ENCODE measurements at regions not wholly inside any gene's neighbourhood (a gene's known extent, or its start where the extent isn't known, plus 50 kb on each side); places are given as distances from the start of the nearest gene placed in this dataset.

- no peak overlapping the region for H3K27ac Mint-ChIP-seq
- Histone ChIP-seq H3K36me3 (ENCODE audit: control insufficient read depth, insufficient read depth, low read length) (no peaks in the 10 kb centered on the region), H3K9me3 (ENCODE audit: control insufficient read depth, low read length) (no peaks in the 10 kb centered on the region), H3K27me3 (ENCODE audit: control insufficient read depth, insufficient read depth, low read length, poor library complexity, severe bottlenecking) (no peaks in the 10 kb centered on the region), H3K27ac (ENCODE audit: low read depth, low read length) (no peak overlapping the region), H3K9ac (ENCODE audit: extremely low read depth, low read length, poor library complexity, severe bottlenecking) (no peak overlapping the region), H3K4me3 (ENCODE audit: low read length) (no peak overlapping the region), H3K4me1 (ENCODE audit: control insufficient read depth, insufficient read depth, low read length) (peaks cover 15% of the 10 kb centered on the region)
- no peaks in the 10 kb centered on the region for H3K36me3 Mint-ChIP-seq (ENCODE audit: low read depth)
- TF ChIP-seq, protein P1, sequence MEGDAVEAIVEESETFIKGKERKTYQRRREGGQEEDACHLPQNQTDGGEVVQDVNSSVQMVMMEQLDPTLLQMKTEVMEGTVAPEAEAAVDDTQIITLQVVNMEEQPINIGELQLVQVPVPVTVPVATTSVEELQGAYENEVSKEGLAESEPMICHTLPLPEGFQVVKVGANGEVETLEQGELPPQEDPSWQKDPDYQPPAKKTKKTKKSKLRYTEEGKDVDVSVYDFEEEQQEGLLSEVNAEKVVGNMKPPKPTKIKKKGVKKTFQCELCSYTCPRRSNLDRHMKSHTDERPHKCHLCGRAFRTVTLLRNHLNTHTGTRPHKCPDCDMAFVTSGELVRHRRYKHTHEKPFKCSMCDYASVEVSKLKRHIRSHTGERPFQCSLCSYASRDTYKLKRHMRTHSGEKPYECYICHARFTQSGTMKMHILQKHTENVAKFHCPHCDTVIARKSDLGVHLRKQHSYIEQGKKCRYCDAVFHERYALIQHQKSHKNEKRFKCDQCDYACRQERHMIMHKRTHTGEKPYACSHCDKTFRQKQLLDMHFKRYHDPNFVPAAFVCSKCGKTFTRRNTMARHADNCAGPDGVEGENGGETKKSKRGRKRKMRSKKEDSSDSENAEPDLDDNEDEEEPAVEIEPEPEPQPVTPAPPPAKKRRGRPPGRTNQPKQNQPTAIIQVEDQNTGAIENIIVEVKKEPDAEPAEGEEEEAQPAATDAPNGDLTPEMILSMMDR (conservative IDR thresholded peaks at IDR 0.05) = peak; percentile 74
- peak; percentile 67 for DNase-seq
- peaks cover 32% of the 10 kb centered on the region for H3K4me1 Mint-ChIP-seq
- WGBS, 2 experiments (ENCODE audit: insufficient coverage in 1 of 2, insufficient read length in 1 of 2) = 90 to 98% methylated on average over 6 to 10 of the region's 10 CpGs
- H3K27me3 Mint-ChIP-seq (ENCODE audit: insufficient read depth) = no peaks in the 10 kb centered on the region
- H3K4me3 Mint-ChIP-seq = no peak overlapping the region
- H3K9me3 Mint-ChIP-seq = no peaks in the 10 kb centered on the region
Measured at GRCh38 chr3:186425788-186426730, 64.0 kb upstream of the DGKG start.

DNA sequence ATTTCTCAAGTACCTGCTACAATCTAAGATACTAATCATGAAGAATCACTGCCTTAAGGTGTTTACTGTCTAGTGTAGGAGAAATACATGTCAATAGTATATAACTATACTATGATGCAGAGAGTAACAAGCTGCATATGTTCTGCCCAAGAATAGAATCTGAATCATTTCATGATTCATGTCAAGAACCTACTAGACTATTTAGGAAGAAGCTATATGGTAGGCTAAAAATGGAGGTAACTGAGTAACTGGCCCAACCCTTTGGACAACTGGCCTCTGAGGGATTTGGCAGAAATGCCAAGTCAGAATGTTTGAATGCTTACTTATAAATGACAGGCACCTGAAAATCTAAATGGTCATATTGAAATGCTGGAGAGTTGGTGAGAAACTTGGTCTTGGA is 59.9 kb upstream of the DGKG start:
- Mint-ChIP-seq H3K27ac (no peak overlapping the region), H3K4me1 (peaks cover 15% of the 10 kb centered on the region), H3K36me3 (ENCODE audit: low read depth) (no peaks in the 10 kb centered on the region), H3K4me3 (no peak overlapping the region), H3K9me3 (no peaks in the 10 kb centered on the region), H3K27me3 (ENCODE audit: insufficient read depth) (peaks cover 2% of the 10 kb centered on the region)
- Histone ChIP-seq H3K27ac (ENCODE audit: low read depth, low read length) (no peak overlapping the region), H3K27me3 (ENCODE audit: control insufficient read depth, insufficient read depth, low read length, poor library complexity, severe bottlenecking) (no peaks in the 10 kb centered on the region), H3K9ac (ENCODE audit: extremely low read depth, low read length, poor library complexity, severe bottlenecking) (no peak overlapping the region), H3K9me3 (ENCODE audit: control insufficient read depth, low read length) (no peaks in the 10 kb centered on the region), H3K4me3 (ENCODE audit: low read length) (no peak overlapping the region), H3K36me3 (ENCODE audit: control insufficient read depth, insufficient read depth, low read length) (no peaks in the 10 kb centered on the region), H3K4me1 (ENCODE audit: control insufficient read depth, insufficient read depth, low read length) (peaks cover 4% of the 10 kb centered on the region)
- DNase-seq = no peak
- TF ChIP-seq, protein P1 (conservative IDR thresholded peaks at IDR 0.05) = no peak

- Mint-ChIP-seq H3K9me3 (no peaks in the 10 kb centered on the region), H3K27ac (no peak overlapping the region), H3K27me3 (ENCODE audit: insufficient read depth) (peaks cover 23% of the 10 kb centered on the region), H3K4me1 (peaks cover 15% of the 10 kb centered on the region), H3K36me3 (ENCODE audit: low read depth) (no peaks in the 10 kb centered on the region), H3K4me3 (no peak overlapping the region)
- Histone ChIP-seq H3K27ac (ENCODE audit: low read depth, low read length) (no peak overlapping the region), H3K9me3 (ENCODE audit: control insufficient read depth, low read length) (no peaks in the 10 kb centered on the region), H3K9ac (ENCODE audit: extremely low read depth, low read length, poor library complexity, severe bottlenecking) (no peak overlapping the region), H3K4me3 (ENCODE audit: low read length) (no peak overlapping the region), H3K36me3 (ENCODE audit: control insufficient read depth, insufficient read depth, low read length) (no peaks in the 10 kb centered on the region), H3K27me3 (ENCODE audit: control insufficient read depth, insufficient read depth, low read length, poor library complexity, severe bottlenecking) (peaks cover 11% of the 10 kb centered on the region), H3K4me1 (ENCODE audit: control insufficient read depth, insufficient read depth, low read length) (peaks cover 9% of the 10 kb centered on the region)
- WGBS, 2 experiments (ENCODE audit: insufficient coverage in 1 of 2, insufficient read length in 1 of 2) = 87 to 100% methylated on average over 2 to 6 of the region's 6 CpGs
- DNase-seq = no peak
- TF ChIP-seq, protein P1 (conservative IDR thresholded peaks at IDR 0.05) = peak; percentile 47
Measured at GRCh38 chr3:186418671-186419145, 56.7 kb upstream of the DGKG start.
